ENCODE measurements at regions not wholly inside any gene's neighbourhood (a gene's known extent, or its start where the extent isn't known, plus 50 kb on each side); places are given as distances from the start of the nearest gene placed in this dataset.

DNA sequence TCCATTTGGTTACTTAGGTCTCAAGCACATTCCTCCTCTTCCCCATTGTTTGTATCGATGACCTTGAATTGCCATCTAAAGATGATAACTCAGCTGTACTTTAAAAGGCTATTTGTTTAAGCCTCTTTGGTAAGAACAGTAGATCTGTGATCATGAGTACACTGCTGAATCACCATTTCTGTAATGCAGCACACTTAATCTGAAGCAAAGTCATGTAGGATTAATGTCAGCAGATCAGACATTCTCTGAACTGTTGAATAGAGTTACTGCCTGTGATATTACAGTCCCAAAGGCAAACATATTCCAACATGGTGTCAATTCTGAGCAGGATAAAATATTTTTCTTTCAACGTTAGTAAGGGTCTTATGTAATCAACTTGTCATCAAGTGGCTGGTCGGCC, 631.6 kb downstream of the TECRL start:
- no peak for ATAC-seq
- H3K27ac ChIP-seq (ENCODE audit: low read depth): no peak overlapping the region
- Mint-ChIP-seq H3K4me3 (no peak overlapping the region), H3K9me3 (no peaks in the 10 kb centered on the region), H3K36me3 (ENCODE audit: low read depth) (no peaks in the 10 kb centered on the region), H3K27ac (no peak overlapping the region), H3K27me3 (ENCODE audit: insufficient read depth, low read depth, poor library complexity) (no peaks in the 10 kb centered on the region), H3K4me1 (no peaks in the 10 kb centered on the region)
- H4K20me1 ChIP-seq (replicated peaks; ENCODE audit: insufficient read depth): no peaks in the 10 kb centered on the region
- H3K4me2 ChIP-seq: no peak overlapping the region
- H2AFZ ChIP-seq: no peak overlapping the region
- H3K4me1 ChIP-seq (ENCODE audit: insufficient read depth): no peaks in the 10 kb centered on the region
- DNase-seq (ENCODE audit: low spot score): no peak
- no peak overlapping the region for H3K4me3 ChIP-seq
- no peaks in the 10 kb centered on the region for H3K9me2 ChIP-seq (ENCODE audit: insufficient read depth)
- TF ChIP-seq, protein P1, sequence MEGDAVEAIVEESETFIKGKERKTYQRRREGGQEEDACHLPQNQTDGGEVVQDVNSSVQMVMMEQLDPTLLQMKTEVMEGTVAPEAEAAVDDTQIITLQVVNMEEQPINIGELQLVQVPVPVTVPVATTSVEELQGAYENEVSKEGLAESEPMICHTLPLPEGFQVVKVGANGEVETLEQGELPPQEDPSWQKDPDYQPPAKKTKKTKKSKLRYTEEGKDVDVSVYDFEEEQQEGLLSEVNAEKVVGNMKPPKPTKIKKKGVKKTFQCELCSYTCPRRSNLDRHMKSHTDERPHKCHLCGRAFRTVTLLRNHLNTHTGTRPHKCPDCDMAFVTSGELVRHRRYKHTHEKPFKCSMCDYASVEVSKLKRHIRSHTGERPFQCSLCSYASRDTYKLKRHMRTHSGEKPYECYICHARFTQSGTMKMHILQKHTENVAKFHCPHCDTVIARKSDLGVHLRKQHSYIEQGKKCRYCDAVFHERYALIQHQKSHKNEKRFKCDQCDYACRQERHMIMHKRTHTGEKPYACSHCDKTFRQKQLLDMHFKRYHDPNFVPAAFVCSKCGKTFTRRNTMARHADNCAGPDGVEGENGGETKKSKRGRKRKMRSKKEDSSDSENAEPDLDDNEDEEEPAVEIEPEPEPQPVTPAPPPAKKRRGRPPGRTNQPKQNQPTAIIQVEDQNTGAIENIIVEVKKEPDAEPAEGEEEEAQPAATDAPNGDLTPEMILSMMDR (conservative IDR thresholded peaks at IDR 0.05; ENCODE audit: low read depth in 2 of 2): no peak
- TF ChIP-seq, protein P2, sequence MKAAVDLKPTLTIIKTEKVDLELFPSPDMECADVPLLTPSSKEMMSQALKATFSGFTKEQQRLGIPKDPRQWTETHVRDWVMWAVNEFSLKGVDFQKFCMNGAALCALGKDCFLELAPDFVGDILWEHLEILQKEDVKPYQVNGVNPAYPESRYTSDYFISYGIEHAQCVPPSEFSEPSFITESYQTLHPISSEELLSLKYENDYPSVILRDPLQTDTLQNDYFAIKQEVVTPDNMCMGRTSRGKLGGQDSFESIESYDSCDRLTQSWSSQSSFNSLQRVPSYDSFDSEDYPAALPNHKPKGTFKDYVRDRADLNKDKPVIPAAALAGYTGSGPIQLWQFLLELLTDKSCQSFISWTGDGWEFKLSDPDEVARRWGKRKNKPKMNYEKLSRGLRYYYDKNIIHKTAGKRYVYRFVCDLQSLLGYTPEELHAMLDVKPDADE (IDR thresholded peaks at IDR 0.05): no peak
- TF ChIP-seq CREB1 (CRISPR knock-in tag; IDR thresholded peaks at IDR 0.05; ENCODE audit: low read depth) (no peak), EZH2phosphoT487 (IDR thresholded peaks at IDR 0.05; ENCODE audit: unreplicated experiment) (no peak), NANOG (IDR thresholded peaks at IDR 0.05; ENCODE audit: borderline replicate concordance) (no peak), STAT1 (IDR thresholded peaks at IDR 0.05; ENCODE audit: unreplicated experiment) (no peak), JUNB (IDR thresholded peaks at IDR 0.05; ENCODE audit: unreplicated experiment) (no peak), ZNF331 (CRISPR knock-in tag; IDR thresholded peaks at IDR 0.05; ENCODE audit: low read depth) (no peak), ZNF114 (CRISPR knock-in tag; IDR thresholded peaks at IDR 0.05) (no peak), EZH2 (IDR thresholded peaks at IDR 0.05; ENCODE audit: low read depth, unreplicated experiment) (no peak), POLR2AphosphoS5 (IDR thresholded peaks at IDR 0.05; ENCODE audit: low read depth) (no peak)
- TF ChIP-seq, protein P3, sequence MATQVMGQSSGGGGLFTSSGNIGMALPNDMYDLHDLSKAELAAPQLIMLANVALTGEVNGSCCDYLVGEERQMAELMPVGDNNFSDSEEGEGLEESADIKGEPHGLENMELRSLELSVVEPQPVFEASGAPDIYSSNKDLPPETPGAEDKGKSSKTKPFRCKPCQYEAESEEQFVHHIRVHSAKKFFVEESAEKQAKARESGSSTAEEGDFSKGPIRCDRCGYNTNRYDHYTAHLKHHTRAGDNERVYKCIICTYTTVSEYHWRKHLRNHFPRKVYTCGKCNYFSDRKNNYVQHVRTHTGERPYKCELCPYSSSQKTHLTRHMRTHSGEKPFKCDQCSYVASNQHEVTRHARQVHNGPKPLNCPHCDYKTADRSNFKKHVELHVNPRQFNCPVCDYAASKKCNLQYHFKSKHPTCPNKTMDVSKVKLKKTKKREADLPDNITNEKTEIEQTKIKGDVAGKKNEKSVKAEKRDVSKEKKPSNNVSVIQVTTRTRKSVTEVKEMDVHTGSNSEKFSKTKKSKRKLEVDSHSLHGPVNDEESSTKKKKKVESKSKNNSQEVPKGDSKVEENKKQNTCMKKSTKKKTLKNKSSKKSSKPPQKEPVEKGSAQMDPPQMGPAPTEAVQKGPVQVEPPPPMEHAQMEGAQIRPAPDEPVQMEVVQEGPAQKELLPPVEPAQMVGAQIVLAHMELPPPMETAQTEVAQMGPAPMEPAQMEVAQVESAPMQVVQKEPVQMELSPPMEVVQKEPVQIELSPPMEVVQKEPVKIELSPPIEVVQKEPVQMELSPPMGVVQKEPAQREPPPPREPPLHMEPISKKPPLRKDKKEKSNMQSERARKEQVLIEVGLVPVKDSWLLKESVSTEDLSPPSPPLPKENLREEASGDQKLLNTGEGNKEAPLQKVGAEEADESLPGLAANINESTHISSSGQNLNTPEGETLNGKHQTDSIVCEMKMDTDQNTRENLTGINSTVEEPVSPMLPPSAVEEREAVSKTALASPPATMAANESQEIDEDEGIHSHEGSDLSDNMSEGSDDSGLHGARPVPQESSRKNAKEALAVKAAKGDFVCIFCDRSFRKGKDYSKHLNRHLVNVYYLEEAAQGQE (IDR thresholded peaks at IDR 0.05; ENCODE audit: unreplicated experiment): no peak
- TF ChIP-seq, protein P4, sequence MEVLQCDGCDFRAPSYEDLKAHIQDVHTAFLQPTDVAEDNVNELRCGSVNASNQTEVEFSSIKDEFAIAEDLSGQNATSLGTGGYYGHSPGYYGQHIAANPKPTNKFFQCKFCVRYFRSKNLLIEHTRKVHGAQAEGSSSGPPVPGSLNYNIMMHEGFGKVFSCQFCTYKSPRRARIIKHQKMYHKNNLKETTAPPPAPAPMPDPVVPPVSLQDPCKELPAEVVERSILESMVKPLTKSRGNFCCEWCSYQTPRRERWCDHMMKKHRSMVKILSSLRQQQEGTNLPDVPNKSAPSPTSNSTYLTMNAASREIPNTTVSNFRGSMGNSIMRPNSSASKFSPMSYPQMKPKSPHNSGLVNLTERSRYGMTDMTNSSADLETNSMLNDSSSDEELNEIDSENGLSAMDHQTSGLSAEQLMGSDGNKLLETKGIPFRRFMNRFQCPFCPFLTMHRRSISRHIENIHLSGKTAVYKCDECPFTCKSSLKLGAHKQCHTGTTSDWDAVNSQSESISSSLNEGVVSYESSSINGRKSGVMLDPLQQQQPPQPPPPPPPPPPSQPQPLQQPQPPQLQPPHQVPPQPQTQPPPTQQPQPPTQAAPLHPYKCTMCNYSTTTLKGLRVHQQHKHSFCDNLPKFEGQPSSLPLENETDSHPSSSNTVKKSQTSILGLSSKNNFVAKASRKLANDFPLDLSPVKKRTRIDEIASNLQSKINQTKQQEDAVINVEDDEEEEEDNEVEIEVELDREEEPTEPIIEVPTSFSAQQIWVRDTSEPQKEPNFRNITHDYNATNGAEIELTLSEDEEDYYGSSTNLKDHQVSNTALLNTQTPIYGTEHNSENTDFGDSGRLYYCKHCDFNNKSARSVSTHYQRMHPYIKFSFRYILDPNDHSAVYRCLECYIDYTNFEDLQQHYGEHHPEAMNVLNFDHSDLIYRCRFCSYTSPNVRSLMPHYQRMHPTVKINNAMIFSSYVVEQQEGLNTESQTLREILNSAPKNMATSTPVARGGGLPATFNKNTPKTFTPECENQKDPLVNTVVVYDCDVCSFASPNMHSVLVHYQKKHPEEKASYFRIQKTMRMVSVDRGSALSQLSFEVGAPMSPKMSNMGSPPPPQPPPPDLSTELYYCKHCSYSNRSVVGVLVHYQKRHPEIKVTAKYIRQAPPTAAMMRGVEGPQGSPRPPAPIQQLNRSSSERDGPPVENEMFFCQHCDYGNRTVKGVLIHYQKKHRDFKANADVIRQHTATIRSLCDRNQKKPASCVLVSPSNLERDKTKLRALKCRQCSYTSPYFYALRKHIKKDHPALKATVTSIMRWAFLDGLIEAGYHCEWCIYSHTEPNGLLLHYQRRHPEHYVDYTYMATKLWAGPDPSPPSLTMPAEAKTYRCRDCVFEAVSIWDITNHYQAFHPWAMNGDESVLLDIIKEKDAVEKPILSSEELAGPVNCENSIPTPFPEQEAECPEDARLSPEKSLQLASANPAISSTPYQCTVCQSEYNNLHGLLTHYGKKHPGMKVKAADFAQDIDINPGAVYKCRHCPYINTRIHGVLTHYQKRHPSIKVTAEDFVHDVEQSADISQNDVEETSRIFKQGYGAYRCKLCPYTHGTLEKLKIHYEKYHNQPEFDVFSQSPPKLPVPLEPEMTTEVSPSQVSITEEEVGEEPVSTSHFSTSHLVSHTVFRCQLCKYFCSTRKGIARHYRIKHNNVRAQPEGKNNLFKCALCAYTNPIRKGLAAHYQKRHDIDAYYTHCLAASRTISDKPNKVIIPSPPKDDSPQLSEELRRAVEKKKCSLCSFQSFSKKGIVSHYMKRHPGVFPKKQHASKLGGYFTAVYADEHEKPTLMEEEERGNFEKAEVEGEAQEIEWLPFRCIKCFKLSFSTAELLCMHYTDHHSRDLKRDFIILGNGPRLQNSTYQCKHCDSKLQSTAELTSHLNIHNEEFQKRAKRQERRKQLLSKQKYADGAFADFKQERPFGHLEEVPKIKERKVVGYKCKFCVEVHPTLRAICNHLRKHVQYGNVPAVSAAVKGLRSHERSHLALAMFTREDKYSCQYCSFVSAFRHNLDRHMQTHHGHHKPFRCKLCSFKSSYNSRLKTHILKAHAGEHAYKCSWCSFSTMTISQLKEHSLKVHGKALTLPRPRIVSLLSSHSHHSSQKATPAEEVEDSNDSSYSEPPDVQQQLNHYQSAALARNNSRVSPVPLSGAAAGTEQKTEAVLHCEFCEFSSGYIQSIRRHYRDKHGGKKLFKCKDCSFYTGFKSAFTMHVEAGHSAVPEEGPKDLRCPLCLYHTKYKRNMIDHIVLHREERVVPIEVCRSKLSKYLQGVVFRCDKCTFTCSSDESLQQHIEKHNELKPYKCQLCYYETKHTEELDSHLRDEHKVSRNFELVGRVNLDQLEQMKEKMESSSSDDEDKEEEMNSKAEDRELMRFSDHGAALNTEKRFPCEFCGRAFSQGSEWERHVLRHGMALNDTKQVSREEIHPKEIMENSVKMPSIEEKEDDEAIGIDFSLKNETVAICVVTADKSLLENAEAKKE (CRISPR knock-in tag; IDR thresholded peaks at IDR 0.05): no peak
- H3K27me3 ChIP-seq (ENCODE audit: insufficient read depth): no peaks in the 10 kb centered on the region
- H3F3A ChIP-seq (replicated peaks; ENCODE audit: low read depth): no peaks in the 10 kb centered on the region
- no peaks in the 10 kb centered on the region for H3K36me3 ChIP-seq (ENCODE audit: insufficient read depth)
- no peaks in the 10 kb centered on the region for H3K79me2 ChIP-seq (replicated peaks; ENCODE audit: insufficient read depth)
